SK-N-SH treated with all-trans-retinoic acid at 6 μM for 48 hours (cell line): ENCODE measurements at regions not wholly inside any gene's neighbourhood (a gene's known extent, or its start where the extent isn't known, plus 50 kb on each side); places are given as distances from the start of the nearest gene placed in this dataset.

Experiments
- ATAC-seq: fragments of 200-7000 bp; cut with Tn5 transposase; 3 replicates; pipeline ENCODE4 v1.9.1; 2020; ENCODE audit warnings: mild to moderate bottlenecking, moderate library complexity
- ARNTL ChIP-seq: fragments of 450-650 bp; formaldehyde crosslinking; IDR thresholded peaks from 2 replicates; pipeline ENCODE4 v1.5.0; 2020; ENCODE audit warnings: low read depth, mild to moderate bottlenecking, moderate library complexity, borderline replicate concordance
- BACH2 ChIP-seq: fragments of 250-450 bp; sonication (Bioruptor Pico); IDR thresholded peaks from 2 replicates; pipeline ENCODE4 v1.9.0; 2021; ENCODE audit warnings: mild to moderate bottlenecking, borderline replicate concordance
- CSDC2 ChIP-seq: fragments of 250-450 bp; sonication (Bioruptor Pico); IDR thresholded peaks from 2 replicates; pipeline ENCODE4 v1.5.0; 2020; ENCODE audit warnings: mild to moderate bottlenecking, moderate library complexity
- ESRRG ChIP-seq: fragments of 250-450 bp; sonication (Bioruptor Pico); IDR thresholded peaks from 2 replicates; pipeline ENCODE4 v1.6.1; 2021; ENCODE audit warnings: mild to moderate bottlenecking
- GLIS3 ChIP-seq: fragments of 250-450 bp; sonication (Bioruptor Pico); IDR thresholded peaks from 2 replicates; pipeline ENCODE4 v1.5.0; 2020; ENCODE audit warnings: mild to moderate bottlenecking, moderate library complexity
- ISL1 ChIP-seq: fragments of 250-450 bp; sonication (Bioruptor Pico); IDR thresholded peaks from 2 replicates; pipeline ENCODE4 v2.1.2; 2022; ENCODE audit warnings: mild to moderate bottlenecking, moderate library complexity
- PATZ1 ChIP-seq: fragments of 250-450 bp; sonication (Bioruptor Pico); IDR thresholded peaks from 2 replicates; pipeline ENCODE4 v1.8.0; 2020; ENCODE audit warnings: mild to moderate bottlenecking, moderate library complexity, borderline replicate concordance
- POU6F1 ChIP-seq: fragments of 250-450 bp; sonication (Bioruptor Pico); IDR thresholded peaks from 2 replicates; pipeline ENCODE4 v1.8.0; 2021; ENCODE audit warnings: low read depth, mild to moderate bottlenecking, moderate library complexity, borderline replicate concordance
- PPARA ChIP-seq: fragments of 250-450 bp; sonication (Bioruptor Pico); IDR thresholded peaks from 2 replicates; pipeline ENCODE4 v1.5.0; 2020; ENCODE audit warnings: mild to moderate bottlenecking, borderline replicate concordance
- SNAI2 ChIP-seq: fragments of 250-450 bp; sonication (Bioruptor Pico); IDR thresholded peaks from 2 replicates; pipeline ENCODE4 v1.5.0; 2020; ENCODE audit warnings: mild to moderate bottlenecking, moderate library complexity
- TCF4 ChIP-seq: fragments of 250-450 bp; sonication (Bioruptor Pico); IDR thresholded peaks from 2 replicates; pipeline ENCODE4 v1.8.0; 2021; ENCODE audit warnings: mild to moderate bottlenecking, moderate library complexity, borderline replicate concordance
- ZC3H10 ChIP-seq: fragments of 250-450 bp; sonication (Bioruptor Pico); IDR thresholded peaks from 2 replicates; pipeline ENCODE4 v1.5.1; 2021; ENCODE audit warnings: mild to moderate bottlenecking, moderate library complexity
- ZFP3 ChIP-seq: fragments of 250-450 bp; sonication (Bioruptor Pico); IDR thresholded peaks from 2 replicates; pipeline ENCODE4 v1.5.0; 2020; ENCODE audit warnings: mild to moderate bottlenecking, moderate library complexity
- ZFP30 ChIP-seq: fragments of 450-650 bp; formaldehyde crosslinking; IDR thresholded peaks from 2 replicates; pipeline ENCODE4 v1.5.0; 2022; ENCODE audit warnings: mild to moderate bottlenecking, moderate library complexity
- ZNF565 ChIP-seq: fragments of 450-650 bp; formaldehyde crosslinking; conservative IDR thresholded peaks from 2 replicates; pipeline ENCODE4 v1.5.0; 2020; ENCODE audit warnings: low read depth, mild to moderate bottlenecking, moderate library complexity
- ZNF70 ChIP-seq: fragments of 450-650 bp; formaldehyde crosslinking; IDR thresholded peaks from 2 replicates; pipeline ENCODE4 v1.5.0; 2020; ENCODE audit warnings: mild to moderate bottlenecking, moderate library complexity
- TF ChIP-seq, protein P1 (sequence below): fragments of 250-450 bp; sonication (Bioruptor Pico); IDR thresholded peaks from 2 replicates; pipeline ENCODE4 v1.5.1; 2020; ENCODE audit warnings: low read depth, mild to moderate bottlenecking, moderate library complexity
- TF ChIP-seq, protein P2 (sequence below): fragments of 250-450 bp; sonication (Bioruptor Pico); IDR thresholded peaks from 2 replicates; pipeline ENCODE4 v1.5.1; 2021; ENCODE audit warnings: mild to moderate bottlenecking, moderate library complexity
- TF ChIP-seq, protein P3 (sequence below): fragments of 250-450 bp; sonication (Bioruptor Pico); IDR thresholded peaks from 2 replicates; pipeline ENCODE4 v1.5.0; 2020; ENCODE audit warnings: mild to moderate bottlenecking, moderate library complexity

DNA sequence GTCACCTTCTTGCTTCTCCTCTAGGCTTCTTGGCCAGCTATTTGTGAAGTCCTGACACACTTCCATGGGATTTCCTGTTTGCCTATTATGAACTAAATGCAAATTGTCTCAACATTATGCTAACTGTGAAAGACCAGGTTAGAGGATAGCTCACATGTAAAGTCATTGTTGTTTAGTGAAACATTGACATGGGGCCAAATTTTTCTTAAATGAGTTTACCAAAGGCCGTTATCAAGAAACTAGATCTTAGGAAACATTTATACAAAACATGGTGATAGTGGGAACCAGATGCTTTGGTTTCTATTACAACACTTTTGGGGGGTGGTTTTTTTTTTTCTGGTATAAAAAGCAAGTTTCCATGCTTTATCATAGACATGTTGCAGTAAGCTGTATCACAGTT lies 466.8 kb upstream of the FAM241A start:
- ATAC-seq = no peak
- TF ChIP-seq SNAI2 = no peak
- no peak for TF ChIP-seq GLIS3 (CRISPR knock-in tag)
- no peak for TF ChIP-seq ZFP3 (CRISPR knock-in tag)
- TF ChIP-seq ZC3H10 (CRISPR knock-in tag) = no peak
- TF ChIP-seq ZFP30 = no peak
- TF ChIP-seq PPARA (CRISPR knock-in tag) = no peak
- TF ChIP-seq BACH2 (CRISPR knock-in tag) = no peak
- no peak for TF ChIP-seq ISL1
- TF ChIP-seq ESRRG (CRISPR knock-in tag) = no peak
- TF ChIP-seq TCF4 (CRISPR knock-in tag) = no peak
- TF ChIP-seq, protein P1, sequence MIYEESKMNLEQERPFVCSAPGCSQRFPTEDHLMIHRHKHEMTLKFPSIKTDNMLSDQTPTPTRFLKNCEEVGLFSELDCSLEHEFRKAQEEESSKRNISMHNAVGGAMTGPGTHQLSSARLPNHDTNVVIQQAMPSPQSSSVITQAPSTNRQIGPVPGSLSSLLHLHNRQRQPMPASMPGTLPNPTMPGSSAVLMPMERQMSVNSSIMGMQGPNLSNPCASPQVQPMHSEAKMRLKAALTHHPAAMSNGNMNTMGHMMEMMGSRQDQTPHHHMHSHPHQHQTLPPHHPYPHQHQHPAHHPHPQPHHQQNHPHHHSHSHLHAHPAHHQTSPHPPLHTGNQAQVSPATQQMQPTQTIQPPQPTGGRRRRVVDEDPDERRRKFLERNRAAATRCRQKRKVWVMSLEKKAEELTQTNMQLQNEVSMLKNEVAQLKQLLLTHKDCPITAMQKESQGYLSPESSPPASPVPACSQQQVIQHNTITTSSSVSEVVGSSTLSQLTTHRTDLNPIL = no peak
- TF ChIP-seq, protein P2, sequence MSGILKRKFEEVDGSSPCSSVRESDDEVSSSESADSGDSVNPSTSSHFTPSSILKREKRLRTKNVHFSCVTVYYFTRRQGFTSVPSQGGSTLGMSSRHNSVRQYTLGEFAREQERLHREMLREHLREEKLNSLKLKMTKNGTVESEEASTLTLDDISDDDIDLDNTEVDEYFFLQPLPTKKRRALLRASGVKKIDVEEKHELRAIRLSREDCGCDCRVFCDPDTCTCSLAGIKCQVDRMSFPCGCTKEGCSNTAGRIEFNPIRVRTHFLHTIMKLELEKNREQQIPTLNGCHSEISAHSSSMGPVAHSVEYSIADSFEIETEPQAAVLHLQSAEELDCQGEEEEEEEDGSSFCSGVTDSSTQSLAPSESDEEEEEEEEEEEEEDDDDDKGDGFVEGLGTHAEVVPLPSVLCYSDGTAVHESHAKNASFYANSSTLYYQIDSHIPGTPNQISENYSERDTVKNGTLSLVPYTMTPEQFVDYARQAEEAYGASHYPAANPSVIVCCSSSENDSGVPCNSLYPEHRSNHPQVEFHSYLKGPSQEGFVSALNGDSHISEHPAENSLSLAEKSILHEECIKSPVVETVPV (CRISPR knock-in tag) = no peak
- TF ChIP-seq PATZ1 = no peak
- TF ChIP-seq ZNF70 = no peak
- TF ChIP-seq ZNF565 (CRISPR knock-in tag) = no peak

DNA sequence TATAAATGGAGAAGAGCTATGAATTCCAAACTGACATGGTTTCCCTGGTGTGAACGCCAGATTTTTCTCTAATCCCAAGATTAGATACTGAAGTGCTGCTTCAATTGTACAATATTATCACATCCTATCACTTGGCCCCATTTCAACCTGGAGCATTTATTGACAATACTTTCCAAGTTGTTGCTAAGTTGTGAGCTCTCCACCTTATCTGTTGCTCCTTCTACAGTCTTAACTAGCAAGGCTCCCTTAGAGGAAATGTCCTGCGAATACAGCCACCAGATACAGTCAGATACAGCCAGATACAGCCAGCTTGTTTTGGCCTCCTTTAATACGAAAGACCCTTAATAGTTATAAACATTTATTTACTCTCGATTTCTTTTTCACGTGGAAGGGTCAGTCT lies 466.3 kb upstream of the FAM241A start:
- no peak for ATAC-seq
- TF ChIP-seq ZNF70 (no peak), POU6F1 (no peak), SNAI2 (no peak), CSDC2 (CRISPR knock-in tag) (no peak), ZNF565 (CRISPR knock-in tag) (no peak), ZC3H10 (CRISPR knock-in tag) (no peak), TCF4 (CRISPR knock-in tag) (no peak), BACH2 (CRISPR knock-in tag) (no peak), ARNTL (CRISPR knock-in tag) (no peak)
- TF ChIP-seq, protein P3, sequence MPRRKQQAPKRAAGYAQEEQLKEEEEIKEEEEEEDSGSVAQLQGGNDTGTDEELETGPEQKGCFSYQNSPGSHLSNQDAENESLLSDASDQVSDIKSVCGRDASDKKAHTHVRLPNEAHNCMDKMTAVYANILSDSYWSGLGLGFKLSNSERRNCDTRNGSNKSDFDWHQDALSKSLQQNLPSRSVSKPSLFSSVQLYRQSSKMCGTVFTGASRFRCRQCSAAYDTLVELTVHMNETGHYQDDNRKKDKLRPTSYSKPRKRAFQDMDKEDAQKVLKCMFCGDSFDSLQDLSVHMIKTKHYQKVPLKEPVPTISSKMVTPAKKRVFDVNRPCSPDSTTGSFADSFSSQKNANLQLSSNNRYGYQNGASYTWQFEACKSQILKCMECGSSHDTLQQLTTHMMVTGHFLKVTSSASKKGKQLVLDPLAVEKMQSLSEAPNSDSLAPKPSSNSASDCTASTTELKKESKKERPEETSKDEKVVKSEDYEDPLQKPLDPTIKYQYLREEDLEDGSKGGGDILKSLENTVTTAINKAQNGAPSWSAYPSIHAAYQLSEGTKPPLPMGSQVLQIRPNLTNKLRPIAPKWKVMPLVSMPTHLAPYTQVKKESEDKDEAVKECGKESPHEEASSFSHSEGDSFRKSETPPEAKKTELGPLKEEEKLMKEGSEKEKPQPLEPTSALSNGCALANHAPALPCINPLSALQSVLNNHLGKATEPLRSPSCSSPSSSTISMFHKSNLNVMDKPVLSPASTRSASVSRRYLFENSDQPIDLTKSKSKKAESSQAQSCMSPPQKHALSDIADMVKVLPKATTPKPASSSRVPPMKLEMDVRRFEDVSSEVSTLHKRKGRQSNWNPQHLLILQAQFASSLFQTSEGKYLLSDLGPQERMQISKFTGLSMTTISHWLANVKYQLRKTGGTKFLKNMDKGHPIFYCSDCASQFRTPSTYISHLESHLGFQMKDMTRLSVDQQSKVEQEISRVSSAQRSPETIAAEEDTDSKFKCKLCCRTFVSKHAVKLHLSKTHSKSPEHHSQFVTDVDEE = no peak
- TF ChIP-seq, protein P2 (CRISPR knock-in tag) = no peak

DNA sequence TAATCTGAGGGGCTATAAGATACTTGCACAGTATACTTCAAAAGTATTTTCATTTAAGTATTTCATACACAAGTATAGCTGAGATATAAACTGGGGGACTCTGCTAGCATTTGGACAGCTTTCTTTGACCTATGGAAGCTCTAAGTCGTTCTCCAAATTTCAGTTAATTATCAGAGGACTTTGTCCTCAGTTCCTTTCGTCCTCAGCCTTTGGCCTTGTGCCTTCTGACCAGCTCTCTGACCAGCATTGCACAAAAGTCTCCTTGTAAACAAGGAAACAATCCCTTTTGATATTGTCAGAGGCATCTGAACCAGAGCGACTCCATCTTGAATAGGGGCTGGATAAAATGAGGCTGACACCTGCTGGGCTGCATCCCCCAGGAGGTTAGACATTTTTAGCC lies 464.0 kb upstream of the FAM241A start:
- no peak for ATAC-seq
- TF ChIP-seq TCF4 (CRISPR knock-in tag) (no peak), PATZ1 (no peak), ESRRG (CRISPR knock-in tag) (no peak)
